Islet of Langerhans (tissue), 1 donor: ENCODE measurements at regions not wholly inside any gene's neighbourhood (a gene's known extent, or its start where the extent isn't known, plus 50 kb on each side); places are given as distances from the start of the nearest gene placed in this dataset.
"Not testable (repeated sequence)": the region's sequence is repeated elsewhere in the genome, so short reads cannot be mapped to it uniquely, and the experiment has no call there.

ENCODE experiments used
- FAIRE-seq: peaks from one replicate; lab custom pipeline; 2011; peaks lifted over from hg19 to GRCh38; lab: Jason Lieb, UNC

- FAIRE-seq = no peak
These were observed 248.8 kb downstream of the SHOX2 start for GRCh38 chr3:157857440-157857839.

- peak; percentile 60 for FAIRE-seq
These were observed 249.9 kb downstream of the SHOX2 start for GRCh38 chr3:157856078-157856939.

GRCh38 chr3:157845839-157846238, 260.4 kb downstream of the SHOX2 start:
- not testable (repeated sequence) for FAIRE-seq

- FAIRE-seq = no peak
These were observed 261.2 kb downstream of the SHOX2 start for GRCh38 chr3:157844800-157845565.

GRCh38 chr3:157844216-157844615, 262.0 kb downstream of the SHOX2 start:
- FAIRE-seq = no peak

- no peak for FAIRE-seq
These were observed 265.2 kb downstream of the SHOX2 start for GRCh38 chr3:157841029-157841428.

GRCh38 chr3:157840564-157840963, 265.7 kb downstream of the SHOX2 start:
- no peak for FAIRE-seq

- FAIRE-seq = no peak
These were observed 267.8 kb downstream of the SHOX2 start for GRCh38 chr3:157838457-157838856.

GRCh38 chr3:157837336-157837735, 268.9 kb downstream of the SHOX2 start:
- FAIRE-seq = no peak

- no peak for FAIRE-seq
These were observed 270.2 kb downstream of the SHOX2 start for GRCh38 chr3:157836022-157836421.

GRCh38 chr3:157832588-157832987, 273.6 kb downstream of the SHOX2 start:
- FAIRE-seq = no peak

- FAIRE-seq = no peak
These were observed 275.5 kb downstream of the SHOX2 start for GRCh38 chr3:157830556-157831236.

GRCh38 chr3:157829786-157830185, 276.4 kb downstream of the SHOX2 start:
- FAIRE-seq = no peak

- FAIRE-seq = no peak
These were observed 281.9 kb downstream of the SHOX2 start for GRCh38 chr3:157824281-157824680.

- FAIRE-seq = peak; percentile 33
These were observed 283.2 kb downstream of the SHOX2 start for GRCh38 chr3:157823050-157823449.

GRCh38 chr3:157820157-157820517, 286.1 kb downstream of the SHOX2 start:
- FAIRE-seq = no peak

- no peak for FAIRE-seq
These were observed 286.7 kb downstream of the SHOX2 start for GRCh38 chr3:157819270-157820156.

GRCh38 chr3:157816896-157817295, 289.3 kb downstream of the SHOX2 start:
- no peak for FAIRE-seq

GRCh38 chr3:157816296-157816695, 289.9 kb downstream of the SHOX2 start:
- FAIRE-seq = no peak

- no peak for FAIRE-seq
These were observed 290.5 kb downstream of the SHOX2 start for GRCh38 chr3:157815739-157816138.

GRCh38 chr3:157810924-157811718, 295.1 kb downstream of the SHOX2 start:
- peak; percentile 98 for FAIRE-seq
